Upper lobe of left lung (tissue), 4 donors: ENCODE measurements at regions not wholly inside any gene's neighbourhood (a gene's known extent, or its start where the extent isn't known, plus 50 kb on each side); places are given as distances from the start of the nearest gene placed in this dataset.

Source experiments
- POLR2A ChIP-seq, 4 donors: fragments of 450-650 bp; IDR thresholded peaks; one replicate each; pipeline ENCODE4 v1.5.1; 2016 to 2017; ENCODE audit warnings: antibody characterized with exemption in 4 of 4, mild to moderate bottlenecking in 2 of 4
- POLR2AphosphoS5 ChIP-seq, 2 donors: sonication (generic); formaldehyde crosslinking; IDR thresholded peaks; one replicate each; pipeline ENCODE4 v1.5.1; 2017; ENCODE audit warnings: antibody characterized with exemption in 2 of 2
- TF ChIP-seq, protein P1 (sequence below), 6 experiments: fragments of 450-650 bp in 4 of 6; fragments of 200-600 bp in 2 of 6; sonication (generic) in 2 of 6; IDR thresholded peaks; one replicate each; pipeline ENCODE4 v1.5.1; 2016 to 2019; ENCODE audit warnings: antibody characterized with exemption in 6 of 6

DNA sequence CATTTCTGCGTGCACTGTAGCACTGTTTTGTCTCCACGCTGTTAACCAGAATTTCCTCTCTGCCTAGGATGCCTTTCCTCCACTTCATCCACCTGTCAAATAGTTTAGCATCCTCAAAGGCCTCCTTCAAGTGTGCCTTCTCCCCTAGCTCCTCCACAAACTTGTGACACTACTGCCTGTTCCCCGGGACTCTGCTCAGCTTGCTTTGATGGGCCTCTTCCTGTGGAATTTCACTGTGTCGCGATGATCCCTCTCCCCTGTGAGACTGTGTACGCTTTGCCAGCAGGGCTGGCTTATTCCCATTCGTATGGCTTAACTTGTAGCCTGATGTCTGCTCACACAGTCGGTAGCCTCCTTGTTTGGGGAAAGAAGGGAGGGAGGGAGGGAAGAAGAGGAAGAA lies 426.8 kb downstream of the VRK1 start:
- TF ChIP-seq, protein P1, sequence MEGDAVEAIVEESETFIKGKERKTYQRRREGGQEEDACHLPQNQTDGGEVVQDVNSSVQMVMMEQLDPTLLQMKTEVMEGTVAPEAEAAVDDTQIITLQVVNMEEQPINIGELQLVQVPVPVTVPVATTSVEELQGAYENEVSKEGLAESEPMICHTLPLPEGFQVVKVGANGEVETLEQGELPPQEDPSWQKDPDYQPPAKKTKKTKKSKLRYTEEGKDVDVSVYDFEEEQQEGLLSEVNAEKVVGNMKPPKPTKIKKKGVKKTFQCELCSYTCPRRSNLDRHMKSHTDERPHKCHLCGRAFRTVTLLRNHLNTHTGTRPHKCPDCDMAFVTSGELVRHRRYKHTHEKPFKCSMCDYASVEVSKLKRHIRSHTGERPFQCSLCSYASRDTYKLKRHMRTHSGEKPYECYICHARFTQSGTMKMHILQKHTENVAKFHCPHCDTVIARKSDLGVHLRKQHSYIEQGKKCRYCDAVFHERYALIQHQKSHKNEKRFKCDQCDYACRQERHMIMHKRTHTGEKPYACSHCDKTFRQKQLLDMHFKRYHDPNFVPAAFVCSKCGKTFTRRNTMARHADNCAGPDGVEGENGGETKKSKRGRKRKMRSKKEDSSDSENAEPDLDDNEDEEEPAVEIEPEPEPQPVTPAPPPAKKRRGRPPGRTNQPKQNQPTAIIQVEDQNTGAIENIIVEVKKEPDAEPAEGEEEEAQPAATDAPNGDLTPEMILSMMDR (IDR thresholded peaks at IDR 0.05), result no peak
- TF ChIP-seq POLR2A (IDR thresholded peaks at IDR 0.05) (no peak), POLR2AphosphoS5 (IDR thresholded peaks at IDR 0.05) (no peak)
